Breast epithelium (tissue), 4 donors: ENCODE measurements at regions not wholly inside any gene's neighbourhood (a gene's known extent, or its start where the extent isn't known, plus 50 kb on each side); places are given as distances from the start of the nearest gene placed in this dataset.

Experiments used
- DNase-seq, 2 donors: peaks; one replicate each; pipeline ENCODE4 v3.0.0-alpha.2; 2019; ENCODE audit warnings: low spot score in 2 of 2
- H3K27ac ChIP-seq, 2 donors: fragments of 200-600 bp; sonication (generic) in 1 of 2; one replicate each; pipeline ENCODE4 v1.5.1; 2016 to 2019; ENCODE audit warnings: mild to moderate bottlenecking in 1 of 2
- H3K27me3 ChIP-seq, 2 donors: fragments of 200-600 bp; sonication (generic) in 1 of 2; one replicate each; pipeline versions ENCODE4 v1.5.1 to v1.6.0; 2017 to 2019; ENCODE audit warnings: control low read depth in 1 of 2, mild to moderate bottlenecking in 1 of 2
- H3K36me3 ChIP-seq: fragments of 200-600 bp; one replicate; pipeline ENCODE4 v1.5.1; 2019
- H3K4me1 ChIP-seq, 2 donors: fragments of 200-600 bp; sonication (generic); one replicate each; pipeline ENCODE4 v1.5.1; 2016 to 2019; ENCODE audit warnings: control low read depth in 1 of 2
- H3K4me3 ChIP-seq, 3 donors: fragments of 200-600 bp; sonication (generic); 1 replicate in 2 of 3; 2 replicates in 1 of 3; pipeline ENCODE4 v1.5.1; 2016 to 2019; ENCODE audit warnings: mild to moderate bottlenecking in 3 of 3, moderate library complexity in 2 of 3
- H3K9me3 ChIP-seq, 2 donors: fragments of 200-600 bp; sonication (generic) in 1 of 2; one replicate each; pipeline ENCODE4 v1.5.1; 2016 to 2019; ENCODE audit warnings: control low read depth in 1 of 2
- POLR2A ChIP-seq: fragments of 450-650 bp; IDR thresholded peaks from one replicate; pipeline ENCODE4 v1.6.1; 2016; ENCODE audit warnings: antibody characterized with exemption, mild to moderate bottlenecking, moderate library complexity
- POLR2AphosphoS5 ChIP-seq, 3 donors: sonication (generic); formaldehyde crosslinking; IDR thresholded peaks; one replicate each; pipeline ENCODE4 v1.6.1; 2017; ENCODE audit warnings: antibody characterized with exemption in 3 of 3
- intact Hi-C: fragments of 100-400 bp; cut with DNase I; formaldehyde crosslinking; loops from one replicate; pipeline ENCODE4 v1.15.1; 2023; ENCODE audit warnings: low total_unique reads
- TF ChIP-seq, protein P1 (sequence below), 3 donors: fragments of 450-650 bp; IDR thresholded peaks; one replicate each; pipeline ENCODE4 v1.5.1; 2016 to 2017; ENCODE audit warnings: antibody characterized with exemption in 3 of 3, mild to moderate bottlenecking in 3 of 3, moderate library complexity in 3 of 3

GRCh38 chr16:35734728-35735402, 2275.5 kb downstream of the TP53TG3F start:
- DNase-seq, result no peak
- H3K4me1 ChIP-seq, result no peaks in the 10 kb centered on the region
- no peaks in the 10 kb centered on the region for H3K27me3 ChIP-seq
- H3K27ac ChIP-seq, result no peak overlapping the region
- no peak for TF ChIP-seq POLR2A
- TF ChIP-seq POLR2AphosphoS5 (IDR thresholded peaks at IDR 0.05), result no peak
- TF ChIP-seq, protein P1, sequence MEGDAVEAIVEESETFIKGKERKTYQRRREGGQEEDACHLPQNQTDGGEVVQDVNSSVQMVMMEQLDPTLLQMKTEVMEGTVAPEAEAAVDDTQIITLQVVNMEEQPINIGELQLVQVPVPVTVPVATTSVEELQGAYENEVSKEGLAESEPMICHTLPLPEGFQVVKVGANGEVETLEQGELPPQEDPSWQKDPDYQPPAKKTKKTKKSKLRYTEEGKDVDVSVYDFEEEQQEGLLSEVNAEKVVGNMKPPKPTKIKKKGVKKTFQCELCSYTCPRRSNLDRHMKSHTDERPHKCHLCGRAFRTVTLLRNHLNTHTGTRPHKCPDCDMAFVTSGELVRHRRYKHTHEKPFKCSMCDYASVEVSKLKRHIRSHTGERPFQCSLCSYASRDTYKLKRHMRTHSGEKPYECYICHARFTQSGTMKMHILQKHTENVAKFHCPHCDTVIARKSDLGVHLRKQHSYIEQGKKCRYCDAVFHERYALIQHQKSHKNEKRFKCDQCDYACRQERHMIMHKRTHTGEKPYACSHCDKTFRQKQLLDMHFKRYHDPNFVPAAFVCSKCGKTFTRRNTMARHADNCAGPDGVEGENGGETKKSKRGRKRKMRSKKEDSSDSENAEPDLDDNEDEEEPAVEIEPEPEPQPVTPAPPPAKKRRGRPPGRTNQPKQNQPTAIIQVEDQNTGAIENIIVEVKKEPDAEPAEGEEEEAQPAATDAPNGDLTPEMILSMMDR (IDR thresholded peaks at IDR 0.05), result no peak
- intact Hi-C loops, result no loop called here
- H3K9me3 ChIP-seq, result peaks cover 22 to 29% of the 10 kb centered on the region in 2 donors
- H3K36me3 ChIP-seq, result no peaks in the 10 kb centered on the region
- no peak overlapping the region for H3K4me3 ChIP-seq

DNA sequence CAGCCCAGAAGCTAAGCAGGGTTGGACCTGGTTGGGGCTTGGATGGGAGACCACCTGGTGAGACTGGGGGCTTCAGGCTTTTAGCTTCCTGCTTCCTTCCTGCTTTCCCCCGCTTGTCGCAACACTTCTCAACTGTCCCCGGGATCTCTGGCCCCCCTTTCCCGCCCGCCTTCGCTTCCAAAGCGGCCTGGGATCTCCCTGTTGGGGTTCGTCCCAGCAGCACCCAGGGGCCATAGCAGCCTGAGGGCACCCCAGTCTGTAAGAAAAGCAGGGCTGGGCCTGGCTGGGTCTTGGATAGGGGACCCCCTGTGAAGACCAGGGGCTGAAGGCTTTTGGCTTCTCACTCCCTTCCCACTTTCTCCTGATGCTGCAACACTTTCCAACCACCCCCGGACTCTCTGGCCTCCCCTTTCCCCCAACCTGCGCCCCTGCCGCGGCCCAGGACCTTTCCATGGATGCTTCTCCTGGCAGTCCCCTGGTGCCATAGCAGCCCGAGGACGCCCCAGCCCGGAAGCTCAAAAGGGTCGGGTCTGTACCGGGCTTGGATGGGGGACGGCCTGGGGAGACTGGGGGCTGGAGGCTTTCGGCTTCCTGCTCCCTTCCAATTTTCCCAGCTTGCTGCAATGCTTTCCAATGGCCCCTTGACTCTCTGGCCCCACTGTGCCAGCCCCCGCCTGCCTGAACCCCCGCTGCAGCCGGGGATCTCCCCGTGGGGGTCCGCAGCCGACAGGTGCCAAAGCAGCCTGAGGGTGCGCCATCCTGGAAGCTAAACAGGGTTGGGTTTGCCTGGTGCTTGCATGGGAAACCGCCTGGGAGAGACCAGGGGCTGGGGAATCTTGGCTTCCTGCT, 2276.2 kb downstream of the TP53TG3F start:
- Histone ChIP-seq H3K27ac (no peak overlapping the region), H3K36me3 (no peaks in the 10 kb centered on the region), H3K9me3 (peaks cover 22 to 29% of the 10 kb centered on the region in 2 donors), H3K27me3 (no peaks in the 10 kb centered on the region), H3K4me1 (no peaks in the 10 kb centered on the region), H3K4me3 (no peak overlapping the region)
- no peak for TF ChIP-seq POLR2A
- TF ChIP-seq, protein P1 (IDR thresholded peaks at IDR 0.05), result no peak
- TF ChIP-seq POLR2AphosphoS5 (IDR thresholded peaks at IDR 0.05), result no peak
- intact Hi-C loops, result no loop called here
- DNase-seq, result no peak

DNA sequence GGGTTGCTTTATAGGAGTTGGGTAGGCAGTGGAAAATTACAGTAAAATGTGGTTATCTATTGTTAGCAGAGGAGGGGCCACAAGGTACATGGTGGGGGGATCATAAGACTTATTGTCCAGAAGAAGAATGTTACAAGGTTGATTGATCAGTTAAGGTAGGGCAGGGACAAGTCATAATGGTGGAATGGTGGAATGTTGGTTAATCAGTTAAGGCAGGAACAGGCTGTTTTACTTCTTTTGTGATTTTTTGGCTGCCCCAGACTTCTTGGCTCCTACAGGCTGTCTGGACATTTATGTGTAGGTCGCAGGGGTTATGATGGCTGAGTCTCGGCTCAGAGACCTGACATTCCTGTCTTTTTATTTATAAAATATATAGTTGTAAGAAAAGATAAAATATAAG, 2277.1 kb downstream of the TP53TG3F start:
- no peak for DNase-seq
- H3K27ac ChIP-seq, result no peak overlapping the region
- no peak overlapping the region for H3K4me3 ChIP-seq
- TF ChIP-seq POLR2A (no peak), POLR2AphosphoS5 (IDR thresholded peaks at IDR 0.05) (no peak)
- TF ChIP-seq, protein P1 (IDR thresholded peaks at IDR 0.05), result no peak
- peaks cover 17 to 29% of the 10 kb centered on the region in 2 donors for H3K9me3 ChIP-seq
- no peaks in the 10 kb centered on the region for H3K27me3 ChIP-seq
- intact Hi-C loops, result no loop called here
- no peaks in the 10 kb centered on the region for H3K36me3 ChIP-seq
- H3K4me1 ChIP-seq, result no peaks in the 10 kb centered on the region

GRCh38 chr16:35737076-35737475, 2277.7 kb downstream of the TP53TG3F start:
- Histone ChIP-seq H3K4me3 (no peak overlapping the region), H3K27me3 (no peaks in the 10 kb centered on the region), H3K27ac (no peak overlapping the region), H3K4me1 (no peaks in the 10 kb centered on the region), H3K9me3 (peaks cover 13 to 29% of the 10 kb centered on the region in 2 donors), H3K36me3 (no peaks in the 10 kb centered on the region)
- DNase-seq, result no peak
- intact Hi-C loops, result no loop called here
- TF ChIP-seq POLR2A (no peak), POLR2AphosphoS5 (IDR thresholded peaks at IDR 0.05) (no peak)
- TF ChIP-seq, protein P1 (IDR thresholded peaks at IDR 0.05), result no peak

- Histone ChIP-seq H3K36me3 (no peaks in the 10 kb centered on the region), H3K9me3 (peaks cover 9 to 20% of the 10 kb centered on the region in 2 donors), H3K27me3 (no peaks in the 10 kb centered on the region), H3K4me3 (no peak overlapping the region), H3K27ac (no peak overlapping the region), H3K4me1 (no peaks in the 10 kb centered on the region)
- no peak for TF ChIP-seq POLR2A
- TF ChIP-seq, protein P1 (IDR thresholded peaks at IDR 0.05), result no peak
- no peak for TF ChIP-seq POLR2AphosphoS5 (IDR thresholded peaks at IDR 0.05)
- DNase-seq, result no peak
- intact Hi-C loops, result no loop called here
These were observed 2282.1 kb downstream of the TP53TG3F start for GRCh38 chr16:35741546-35741945.
